ES-I3 (cell line): ENCODE measurements at regions not wholly inside any gene's neighbourhood (a gene's known extent, or its start where the extent isn't known, plus 50 kb on each side); places are given as distances from the start of the nearest gene placed in this dataset.
A peak's percentile ranks its signal among the peaks of the same experiment; 100 is the strongest.
"Not testable (repeated sequence)": the region's sequence is repeated elsewhere in the genome, so short reads cannot be mapped to it uniquely, and the experiment has no call there.

Source experiments
- H3K36me3 ChIP-seq: 2 replicates; pipeline ENCODE4 v1.6.1; 2013; ENCODE audit warnings: mild to moderate bottlenecking, low read length, control low read depth, moderate library complexity; ENCODE audit not compliant: insufficient read depth
- H3K4me1 ChIP-seq: 2 replicates; pipeline ENCODE4 v1.6.1; 2013; ENCODE audit warnings: mild to moderate bottlenecking, control low read depth, low read length; ENCODE audit not compliant: insufficient read depth
- H3K9ac ChIP-seq: 2 replicates; pipeline ENCODE4 v1.6.1; 2013; ENCODE audit warnings: low read depth, mild to moderate bottlenecking, low read length, moderate library complexity
- H3K9me3 ChIP-seq: 2 replicates; pipeline ENCODE4 v1.6.1; 2013; ENCODE audit warnings: mild to moderate bottlenecking, low read length, moderate library complexity; ENCODE audit not compliant: control insufficient read depth, insufficient read depth

- Histone ChIP-seq H3K9ac (no peak overlapping the region), H3K9me3 (no peaks in the 10 kb centered on the region), H3K4me1 (0 out of 2 replicates have a peak, but pooled peaks cover 4% of the 10 kb centered on the region), H3K36me3 (no peaks in the 10 kb centered on the region)
These were observed 920.9 kb upstream of the LRFN5 start for GRCh38 chr14:40685764-40686163.

GRCh38 chr14:40684328-40684727 lies 922.3 kb upstream of the LRFN5 start:
- Histone ChIP-seq H3K9me3 (no peaks in the 10 kb centered on the region), H3K36me3 (no peaks in the 10 kb centered on the region), H3K9ac (no peak overlapping the region), H3K4me1 (0 out of 2 replicates have a peak, but pooled peaks cover 4% of the 10 kb centered on the region)

- no peaks in the 10 kb centered on the region for H3K9me3 ChIP-seq
- no peak overlapping the region for H3K9ac ChIP-seq
- 0 out of 2 replicates have a peak, but pooled peaks cover 4% of the 10 kb centered on the region for H3K4me1 ChIP-seq
- H3K36me3 ChIP-seq: no peaks in the 10 kb centered on the region
These were observed 924.4 kb upstream of the LRFN5 start for GRCh38 chr14:40682131-40682913.

GRCh38 chr14:40679256-40679655 lies 927.4 kb upstream of the LRFN5 start:
- Histone ChIP-seq H3K36me3 (no peaks in the 10 kb centered on the region), H3K4me1 (0 out of 2 replicates have a peak, but pooled peaks cover 4% of the 10 kb centered on the region), H3K9me3 (no peaks in the 10 kb centered on the region), H3K9ac (no peak overlapping the region)

- not testable (repeated sequence) for H3K9ac ChIP-seq, H3K9me3 ChIP-seq, H3K4me1 ChIP-seq, H3K36me3 ChIP-seq
These were observed 929.5 kb upstream of the LRFN5 start for GRCh38 chr14:40677206-40677605.

- Histone ChIP-seq H3K9me3 (no peaks in the 10 kb centered on the region), H3K9ac (no peak overlapping the region), H3K4me1 (no peaks in the 10 kb centered on the region), H3K36me3 (no peaks in the 10 kb centered on the region)
These were observed 932.2 kb upstream of the LRFN5 start for GRCh38 chr14:40674502-40674901.

GRCh38 chr14:40656311-40656710 lies 950.4 kb upstream of the LRFN5 start:
- Histone ChIP-seq H3K4me1 (no peaks in the 10 kb centered on the region), H3K9me3 (no peaks in the 10 kb centered on the region), H3K36me3 (no peaks in the 10 kb centered on the region), H3K9ac (no peak overlapping the region)

- H3K9ac ChIP-seq: no peak overlapping the region
- no peaks in the 10 kb centered on the region for H3K36me3 ChIP-seq
- H3K9me3 ChIP-seq: no peaks in the 10 kb centered on the region
- no peaks in the 10 kb centered on the region for H3K4me1 ChIP-seq
These were observed 954.5 kb upstream of the LRFN5 start for GRCh38 chr14:40652089-40652691.

- Histone ChIP-seq H3K9ac (peak overlapping the region; percentile 49; the same call in 1 of the 2 replicates), H3K4me1 (peaks cover 4% of the 10 kb centered on the region; the same call in 1 of the 2 replicates), H3K36me3 (no peaks in the 10 kb centered on the region), H3K9me3 (no peaks in the 10 kb centered on the region)
These were observed 976.2 kb upstream of the LRFN5 start for GRCh38 chr14:40630471-40630870.

GRCh38 chr14:40629551-40630137 lies 977.0 kb upstream of the LRFN5 start:
- not testable (repeated sequence) for H3K36me3 ChIP-seq, H3K4me1 ChIP-seq, H3K9me3 ChIP-seq
- peak overlapping the region; percentile 49; the same call in 1 of the 2 replicates for H3K9ac ChIP-seq

GRCh38 chr14:40629144-40629543 lies 977.5 kb upstream of the LRFN5 start:
- Histone ChIP-seq H3K9me3 (no peaks in the 10 kb centered on the region), H3K36me3 (no peaks in the 10 kb centered on the region), H3K9ac (peak overlapping the region; percentile 47; the same call in 1 of the 2 replicates), H3K4me1 (peaks cover 4% of the 10 kb centered on the region; the same call in 1 of the 2 replicates)

GRCh38 chr14:40623643-40624042 lies 983.0 kb upstream of the LRFN5 start:
- Histone ChIP-seq H3K9ac (no peak overlapping the region), H3K4me1 (peaks cover 2% of the 10 kb centered on the region; the same call in 1 of the 2 replicates), H3K9me3 (no peaks in the 10 kb centered on the region), H3K36me3 (no peaks in the 10 kb centered on the region)

- H3K9me3 ChIP-seq: no peaks in the 10 kb centered on the region; the same call in 1 of the 2 replicates
- H3K36me3 ChIP-seq: no peaks in the 10 kb centered on the region
- peaks cover 19% of the 10 kb centered on the region; the same call in 1 of the 2 replicates for H3K4me1 ChIP-seq
- H3K9ac ChIP-seq: no peak overlapping the region
These were observed 988.3 kb upstream of the LRFN5 start for GRCh38 chr14:40618225-40618898.

GRCh38 chr14:40616579-40616978 lies 990.1 kb upstream of the LRFN5 start:
- Histone ChIP-seq H3K9ac (no peak overlapping the region), H3K4me1 (peaks cover 19% of the 10 kb centered on the region; the same call in 1 of the 2 replicates), H3K36me3 (no peaks in the 10 kb centered on the region), H3K9me3 (no peaks in the 10 kb centered on the region; the same call in 1 of the 2 replicates)
